GM18519 (cell line): ENCODE measurements at regions not wholly inside any gene's neighbourhood (a gene's known extent, or its start where the extent isn't known, plus 50 kb on each side); places are given as distances from the start of the nearest gene placed in this dataset.

Experiments used
- ATAC-seq: cut with Tn5 transposase; IDR thresholded peaks from one replicate; pipeline ENCODE4 v1.9.1; 2021; ENCODE audit warnings: mild to moderate bottlenecking, moderate library complexity; ENCODE audit not compliant: unreplicated experiment, low FRiP score

DNA sequence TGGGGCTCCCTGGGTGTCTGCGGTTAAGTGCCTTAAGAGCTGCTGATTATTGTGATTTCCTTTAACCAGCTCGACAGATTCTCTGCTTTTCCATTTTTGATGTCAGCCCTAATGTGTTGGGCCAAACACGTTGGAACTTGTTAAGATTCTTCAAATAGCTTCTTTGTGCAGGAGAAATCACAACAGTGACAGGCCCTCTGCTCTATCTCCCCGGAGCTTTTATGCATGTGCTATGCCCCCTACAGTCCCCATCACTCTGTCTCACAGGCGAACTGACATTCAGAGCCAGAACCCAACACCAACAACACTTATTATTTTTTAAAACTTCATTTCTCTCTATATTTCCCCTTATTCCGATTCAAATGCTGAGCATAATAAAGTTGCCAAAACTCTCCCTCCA, 371.7 kb upstream of the CELF4 start:
- no peak for ATAC-seq

DNA sequence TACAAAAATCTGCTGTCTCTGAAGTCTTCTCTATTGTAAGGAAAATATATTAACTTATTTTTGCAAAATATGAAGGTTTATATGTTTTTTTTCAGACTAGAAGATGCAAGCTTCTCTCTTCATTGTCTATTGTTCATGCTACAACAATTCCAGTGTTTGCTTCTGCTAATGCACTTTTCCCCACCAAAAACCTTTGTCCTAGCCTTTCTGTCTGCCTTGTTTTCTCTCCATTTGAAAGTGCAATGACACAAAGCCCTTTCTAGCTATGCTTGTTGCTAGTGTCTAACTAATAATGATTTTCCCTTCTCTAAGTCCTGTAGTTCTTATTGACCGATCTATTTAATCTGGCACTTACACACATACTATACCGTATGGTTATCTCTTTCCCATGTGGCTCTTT, 369.5 kb upstream of the CELF4 start:
- no peak for ATAC-seq

- no peak for ATAC-seq
Measured at GRCh38 chr18:37930640-37931039, 365.0 kb upstream of the CELF4 start.

DNA sequence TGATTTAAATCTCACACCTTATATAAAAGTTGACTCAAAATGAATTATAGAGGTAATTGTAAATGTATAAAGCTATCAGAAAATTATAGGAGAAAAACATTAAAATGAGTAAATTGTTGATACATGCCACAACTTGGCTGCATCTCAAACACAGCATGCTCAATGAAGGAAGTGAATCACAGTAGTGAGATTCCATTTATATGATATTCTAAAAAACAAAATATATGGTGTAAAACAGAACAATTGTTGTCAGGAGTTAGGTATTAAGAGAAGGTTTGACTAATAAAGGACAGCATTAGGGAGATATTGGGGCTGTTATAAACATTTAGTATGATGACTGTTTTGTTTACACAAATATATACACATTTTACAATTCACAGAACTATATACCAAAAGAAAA, 356.6 kb upstream of the CELF4 start:
- ATAC-seq = no peak

GRCh38 chr18:37920865-37921264, 355.3 kb upstream of the CELF4 start:
- ATAC-seq = no peak

GRCh38 chr18:37913051-37913450, 347.5 kb upstream of the CELF4 start:
- ATAC-seq = no peak

GRCh38 chr18:37902344-37902743, 336.7 kb upstream of the CELF4 start:
- ATAC-seq = no peak

DNA sequence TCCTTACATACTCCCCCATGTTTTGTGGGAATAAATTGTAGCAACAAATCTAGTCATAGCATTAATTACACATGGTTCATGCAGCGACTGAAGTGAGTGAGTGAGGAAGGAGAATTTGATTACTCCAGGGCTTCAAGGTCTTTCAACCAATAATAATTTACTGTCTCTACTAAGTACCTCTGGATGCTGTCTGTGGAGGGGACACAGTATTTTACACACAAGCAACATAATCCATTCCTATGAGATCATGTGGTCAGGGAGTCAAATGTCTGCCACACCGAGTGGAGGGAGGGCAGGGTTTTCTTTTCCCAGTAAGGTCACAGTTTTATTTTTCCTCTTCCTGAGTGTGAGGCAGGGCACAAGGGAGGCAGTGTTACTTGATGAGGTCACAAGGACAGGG, 334.7 kb upstream of the CELF4 start:
- no peak for ATAC-seq

DNA sequence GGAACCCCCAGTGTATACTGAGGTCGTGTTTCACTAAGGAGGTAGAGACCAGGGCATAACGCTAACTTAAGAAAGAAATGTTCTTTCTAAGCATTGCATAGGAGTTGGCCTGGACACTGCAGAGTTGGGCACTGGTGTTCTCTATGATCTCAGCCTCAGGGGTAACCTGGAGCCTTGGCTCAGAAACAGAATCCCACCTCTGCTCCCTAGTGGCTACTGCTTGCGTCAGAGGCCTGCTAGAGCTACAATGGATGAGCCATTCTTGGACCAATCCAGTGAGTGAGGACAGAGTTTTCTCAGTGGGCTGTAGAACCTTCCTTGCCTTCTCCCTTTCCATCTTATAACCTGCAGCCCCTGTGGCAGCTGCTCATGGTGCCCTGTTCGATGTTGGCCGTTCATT, 324.4 kb upstream of the CELF4 start:
- no peak for ATAC-seq

GRCh38 chr18:37874721-37875120, 309.1 kb upstream of the CELF4 start:
- no peak for ATAC-seq

DNA sequence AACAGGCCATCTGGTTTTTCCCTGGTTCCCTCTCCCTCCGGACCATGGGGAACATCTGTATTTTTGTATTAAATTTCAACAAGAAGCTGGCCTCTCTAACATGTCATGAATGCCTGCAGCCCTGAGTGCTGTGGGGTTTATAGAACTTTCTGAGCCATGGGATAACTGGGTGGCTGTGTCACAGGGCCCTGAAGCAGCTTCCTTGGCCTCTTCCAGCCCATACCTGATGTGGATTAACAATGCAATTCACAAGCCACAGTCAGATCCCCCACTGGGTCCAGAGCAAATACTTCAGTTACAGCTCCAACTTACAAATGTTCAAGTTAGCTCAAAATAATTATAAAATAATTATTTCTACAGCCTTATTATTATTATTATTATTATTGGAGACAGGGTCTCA, 307.8 kb upstream of the CELF4 start:
- no peak for ATAC-seq

DNA sequence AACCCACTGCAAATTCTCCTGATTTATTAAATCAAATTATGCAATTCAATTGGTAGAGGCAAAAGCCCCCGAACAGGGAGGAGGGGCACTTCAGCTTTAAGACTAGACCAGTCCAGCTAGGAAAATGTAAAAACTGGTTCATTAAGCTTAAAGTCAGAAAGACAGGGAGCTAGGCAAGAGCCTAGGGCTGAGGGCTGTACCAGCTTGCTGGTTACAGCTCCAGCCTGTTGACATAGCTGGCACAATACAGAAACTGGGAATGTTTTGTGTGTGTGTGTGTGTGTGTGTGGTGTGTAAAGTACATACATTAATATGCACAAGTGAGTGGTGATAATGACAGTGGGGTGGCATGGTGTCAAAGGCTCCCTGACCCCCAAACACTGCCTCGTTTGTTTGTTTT, 307.0 kb upstream of the CELF4 start:
- ATAC-seq = no peak

DNA sequence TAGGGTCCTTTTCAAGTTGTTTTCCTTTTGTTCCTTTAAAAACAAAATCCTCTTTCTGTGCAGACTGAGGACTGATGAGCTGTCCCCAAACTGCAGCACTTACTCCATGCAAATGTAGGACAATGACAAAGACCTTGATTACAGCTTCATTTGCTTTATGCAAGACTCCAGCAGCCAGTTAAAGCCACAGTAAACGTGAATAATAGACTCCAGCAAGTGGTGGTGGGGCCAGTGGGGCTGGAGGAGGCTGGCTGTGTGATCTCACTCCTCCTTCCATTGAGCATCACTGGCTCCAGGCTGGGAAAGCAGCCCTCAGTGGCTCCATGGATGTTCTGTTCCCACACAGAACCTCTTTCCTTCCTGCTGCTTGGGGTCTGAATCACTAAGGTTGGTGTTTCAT, 306.0 kb upstream of the CELF4 start:
- no peak for ATAC-seq

- no peak for ATAC-seq
Measured at GRCh38 chr18:37869051-37869450, 303.5 kb upstream of the CELF4 start.

DNA sequence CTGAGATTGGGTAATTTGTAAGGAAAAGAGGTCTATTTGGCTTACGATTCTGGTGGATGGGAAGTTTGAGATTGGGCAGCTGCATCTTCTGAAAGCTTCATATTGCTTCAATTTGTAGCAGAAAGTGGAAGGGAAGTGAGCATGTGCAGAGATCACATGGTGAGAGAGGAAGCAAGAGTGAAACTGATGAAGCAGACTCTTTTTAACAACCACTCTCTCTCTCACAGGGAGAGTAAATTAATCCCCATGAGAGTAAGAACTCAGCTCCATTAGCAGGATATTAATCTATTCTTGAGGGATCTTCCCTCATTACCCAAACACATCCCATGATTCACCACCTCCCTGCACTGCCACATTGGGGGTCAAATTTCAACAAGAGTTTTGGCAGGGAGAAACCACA, 298.5 kb upstream of the CELF4 start:
- ATAC-seq = no peak

GRCh38 chr18:37861981-37862380, 296.4 kb upstream of the CELF4 start:
- ATAC-seq = no peak

- ATAC-seq = no peak
Measured at GRCh38 chr18:37854396-37854795, 288.8 kb upstream of the CELF4 start.

DNA sequence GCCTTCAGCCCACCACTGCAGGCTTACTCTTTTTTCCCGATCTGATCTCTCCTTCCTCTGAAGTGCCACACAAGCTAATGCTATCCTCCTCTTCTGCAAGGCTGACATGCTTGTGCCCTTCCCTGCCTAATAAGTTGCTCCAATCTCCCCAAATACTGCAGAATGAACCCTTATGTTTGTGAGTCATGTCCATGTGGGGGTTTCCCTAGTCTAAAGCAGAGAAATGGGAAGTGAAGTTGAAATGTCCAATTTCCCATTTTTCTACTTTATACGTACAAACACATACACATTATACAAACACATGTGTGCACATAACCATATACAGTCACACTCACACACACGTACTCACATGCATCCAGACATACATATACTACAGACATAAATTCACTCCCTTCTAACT, 288.1 kb upstream of the CELF4 start:
- ATAC-seq = no peak

DNA sequence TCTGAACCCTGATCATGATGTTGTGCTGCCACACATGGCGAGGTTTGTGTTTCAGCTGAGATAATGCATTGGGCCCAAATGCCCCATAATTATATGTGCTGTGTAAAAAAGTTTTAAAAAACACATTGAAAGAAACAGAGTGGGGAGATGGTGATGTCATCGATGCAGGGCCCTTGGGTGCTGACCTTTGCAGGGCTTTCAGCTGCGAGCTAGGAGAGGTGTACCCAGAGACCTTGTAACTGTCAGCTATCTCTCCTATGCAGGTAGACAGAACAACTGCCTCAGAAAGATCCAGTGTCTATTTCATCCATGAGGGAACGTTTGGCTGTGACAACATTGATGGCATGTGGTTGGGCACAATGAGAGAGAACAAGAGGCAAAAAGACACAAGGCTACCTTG, 286.9 kb upstream of the CELF4 start:
- ATAC-seq = no peak

DNA sequence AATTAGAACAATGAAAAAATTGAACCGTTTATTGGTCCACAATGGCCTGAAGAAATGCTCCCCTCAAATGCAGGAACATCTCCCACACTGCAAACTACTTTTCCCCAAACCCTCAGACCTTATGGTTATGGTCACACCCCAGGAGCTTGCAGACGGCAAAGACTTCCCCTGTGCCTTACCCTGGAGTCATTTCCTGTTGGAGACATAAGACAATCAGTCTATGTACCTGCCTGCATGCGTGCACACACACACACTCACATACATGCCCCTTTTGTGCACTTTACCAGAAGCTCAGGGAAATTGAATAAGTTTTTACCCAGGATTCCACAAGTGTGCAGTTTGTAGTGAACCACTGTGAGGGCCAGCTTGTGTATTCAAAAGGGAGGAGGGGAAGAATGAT, 281.9 kb upstream of the CELF4 start:
- no peak for ATAC-seq

GRCh38 chr18:37846996-37847395, 281.4 kb upstream of the CELF4 start:
- no peak for ATAC-seq

DNA sequence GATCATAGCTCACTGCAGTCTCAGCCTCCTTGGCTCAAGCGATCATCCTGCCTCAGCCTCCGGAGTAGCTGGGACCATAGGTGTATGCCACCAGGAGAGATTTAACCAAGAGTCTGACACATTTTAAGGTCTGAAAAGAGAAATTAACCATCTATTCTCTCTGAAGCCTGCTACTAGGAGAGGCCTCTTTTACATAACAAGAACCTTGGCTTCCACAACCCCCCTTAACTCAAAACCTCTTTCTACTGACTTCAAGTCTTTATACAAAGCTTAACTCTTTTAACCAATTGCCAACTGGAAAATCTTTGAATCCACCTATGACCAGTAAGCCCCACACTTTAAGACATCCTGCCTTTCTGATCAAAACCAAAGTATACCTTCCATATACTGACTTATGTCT, 279.9 kb upstream of the CELF4 start:
- ATAC-seq = no peak

GRCh38 chr18:37844209-37844970, 278.8 kb upstream of the CELF4 start:
- ATAC-seq = no peak
